DMS153 treated with DMSO at 0.1 percent for 48 hours (cell line): ENCODE measurements at regions not wholly inside any gene's neighbourhood (a gene's known extent, or its start where the extent isn't known, plus 50 kb on each side); places are given as distances from the start of the nearest gene placed in this dataset.
"Not testable (repeated sequence)": the region's sequence is repeated elsewhere in the genome, so short reads cannot be mapped to it uniquely, and the experiment has no call there.

Source experiments
- DNase-seq: peaks from one replicate; lab custom pipeline; 2025; ENCODE audit not compliant: unreplicated experiment; lab: John Stamatoyannopoulos, UW

DNA sequence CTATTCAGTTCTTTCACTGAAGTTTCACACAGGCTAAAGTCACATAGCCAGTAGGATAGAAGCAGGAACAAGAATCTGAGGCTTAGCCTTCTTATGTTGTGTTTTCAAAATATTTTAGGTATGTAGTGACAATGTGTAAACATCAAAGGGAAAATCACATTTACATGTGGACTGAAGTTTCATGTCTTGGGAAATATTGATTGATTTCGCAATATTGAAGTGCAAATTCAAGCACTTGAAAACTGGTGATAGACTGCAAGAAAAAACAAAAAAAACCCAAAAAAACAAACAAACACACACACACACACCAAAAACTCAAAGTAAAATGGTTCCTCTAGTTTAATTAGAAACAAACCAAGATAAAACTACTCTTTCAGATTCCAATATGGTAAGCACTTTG is 773.3 kb downstream of the PDCD6IP start:
- no peak for DNase-seq

DNA sequence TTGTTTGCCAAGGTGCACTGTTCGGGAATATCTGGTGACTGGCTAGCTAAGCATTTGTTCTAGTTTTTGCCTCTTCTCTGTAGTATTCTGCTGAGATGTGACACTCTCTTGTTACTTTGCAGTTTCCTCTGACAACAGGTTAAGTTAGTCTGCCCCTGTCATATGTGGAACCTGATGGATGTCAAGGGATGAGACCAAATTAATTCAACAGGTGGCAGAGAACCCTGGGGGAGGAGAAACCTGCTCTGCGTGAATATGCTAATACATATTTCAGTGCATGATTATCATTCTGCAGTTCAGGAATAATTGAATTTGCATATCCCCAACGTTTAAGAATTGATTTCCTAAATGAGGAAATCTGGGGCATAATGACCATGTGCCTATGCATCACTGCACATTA is 777.3 kb downstream of the PDCD6IP start:
- no peak for DNase-seq

DNA sequence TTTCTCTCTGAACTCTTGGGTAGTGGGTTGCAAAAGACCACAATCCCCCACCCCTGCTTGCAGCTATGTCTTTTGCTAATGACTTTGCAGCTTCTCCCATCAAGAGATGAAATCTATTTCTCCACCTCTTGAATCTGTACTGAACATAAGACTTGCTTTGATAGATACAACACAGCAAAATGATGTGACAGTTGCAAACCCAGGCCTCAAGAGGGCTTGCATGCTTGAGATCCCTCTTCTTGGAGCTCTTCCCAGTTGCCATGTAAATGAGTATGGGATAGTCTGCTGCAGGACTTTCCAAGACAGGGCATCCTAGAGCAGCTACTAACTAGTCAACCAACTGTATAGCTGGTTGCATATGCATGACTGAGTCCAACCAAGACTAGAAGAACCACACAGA is 783.6 kb downstream of the PDCD6IP start:
- DNase-seq: no peak

DNA sequence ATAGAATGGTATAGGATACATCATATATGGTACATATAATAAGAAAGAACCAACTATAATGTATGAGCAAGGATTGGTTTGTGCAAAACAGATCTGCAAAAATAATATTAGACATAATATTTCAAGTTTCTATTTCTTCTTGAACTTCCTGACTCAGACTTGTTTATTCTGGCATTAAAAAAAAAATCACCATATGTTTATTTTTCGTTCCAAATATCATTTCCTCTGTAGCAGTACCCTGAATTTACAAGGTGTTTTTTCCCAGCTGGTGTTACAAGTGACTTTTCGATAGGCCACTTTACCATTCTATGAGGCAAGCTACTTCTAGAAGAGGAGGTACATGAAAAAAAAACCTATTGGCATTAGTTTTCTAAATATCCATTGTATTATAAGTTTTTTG is 785.0 kb downstream of the PDCD6IP start:
- no peak for DNase-seq

DNA sequence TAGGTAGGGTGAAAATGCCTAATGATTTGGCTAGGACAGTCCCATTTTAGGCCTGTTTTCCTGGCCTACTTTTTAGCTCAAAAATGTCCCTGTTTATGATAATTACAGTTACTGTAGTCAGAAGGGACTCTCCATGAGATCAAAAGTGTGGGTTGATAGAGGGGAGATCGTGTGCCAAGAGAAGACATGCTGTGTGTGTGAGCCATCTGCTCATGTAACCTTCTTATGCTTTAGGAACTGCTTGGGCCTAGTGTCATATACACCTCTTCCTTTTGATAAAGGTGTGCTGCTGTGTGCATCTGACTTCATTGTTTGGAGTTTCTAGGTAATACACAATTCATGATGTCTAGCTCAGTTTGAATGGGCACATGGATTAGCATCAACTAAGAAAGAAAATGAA is 786.5 kb downstream of the PDCD6IP start:
- DNase-seq: no peak

DNA sequence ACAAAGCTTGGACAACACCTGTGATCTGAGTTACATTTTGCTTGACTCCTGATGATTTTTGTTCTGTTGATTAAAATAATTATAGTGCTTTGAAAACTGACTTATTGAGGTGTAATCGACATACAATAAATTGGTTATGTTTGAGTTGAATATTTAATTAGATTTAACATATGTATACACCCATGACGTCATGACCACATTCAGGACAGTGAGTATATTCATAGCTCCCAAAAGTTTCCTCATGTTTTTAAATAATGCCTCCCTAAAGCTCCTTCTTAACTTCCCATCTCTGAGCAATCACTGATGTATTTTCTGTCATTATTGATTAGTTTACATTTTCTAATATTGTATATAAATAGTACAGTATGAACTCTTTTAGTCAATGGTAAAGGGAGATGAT is 801.2 kb downstream of the PDCD6IP start:
- DNase-seq: no peak

DNA sequence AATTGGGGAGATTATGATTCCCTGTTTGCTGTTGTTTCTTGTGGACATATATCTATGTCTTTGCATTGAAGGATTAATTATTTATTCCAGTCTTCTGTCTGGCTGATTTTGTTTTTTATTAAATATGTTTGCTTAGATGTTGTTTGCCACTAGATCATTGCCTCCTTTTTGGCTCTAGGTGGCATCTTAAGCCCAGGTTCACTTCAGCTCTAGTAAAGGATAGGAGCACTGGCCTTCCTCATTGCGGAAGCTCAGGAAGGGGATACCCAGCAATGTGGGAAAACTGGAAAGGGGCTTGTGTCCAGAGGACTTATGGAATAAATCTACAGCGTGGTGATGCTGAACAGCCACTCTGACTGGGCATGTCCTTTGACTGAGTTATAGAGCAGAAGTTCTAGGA is 821.6 kb downstream of the PDCD6IP start:
- DNase-seq: no peak

DNA sequence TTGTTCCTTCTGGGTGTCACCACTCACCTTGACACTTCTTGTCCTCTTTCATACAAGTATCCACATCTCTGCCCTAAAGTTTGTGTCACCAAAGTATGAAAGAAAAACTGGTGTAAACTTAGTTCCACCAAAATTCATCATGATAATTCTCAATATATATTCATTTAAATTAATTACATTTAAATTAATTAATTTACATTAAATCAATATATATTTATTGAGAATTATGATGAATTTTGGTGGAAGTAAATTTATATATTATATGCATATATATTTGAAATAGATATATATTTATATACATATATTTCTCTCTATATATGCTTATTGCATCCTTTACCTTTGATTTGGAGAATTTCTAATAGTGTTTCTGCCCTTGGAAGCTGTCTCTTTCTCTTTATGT is 828.3 kb downstream of the PDCD6IP start:
- DNase-seq: no peak

DNA sequence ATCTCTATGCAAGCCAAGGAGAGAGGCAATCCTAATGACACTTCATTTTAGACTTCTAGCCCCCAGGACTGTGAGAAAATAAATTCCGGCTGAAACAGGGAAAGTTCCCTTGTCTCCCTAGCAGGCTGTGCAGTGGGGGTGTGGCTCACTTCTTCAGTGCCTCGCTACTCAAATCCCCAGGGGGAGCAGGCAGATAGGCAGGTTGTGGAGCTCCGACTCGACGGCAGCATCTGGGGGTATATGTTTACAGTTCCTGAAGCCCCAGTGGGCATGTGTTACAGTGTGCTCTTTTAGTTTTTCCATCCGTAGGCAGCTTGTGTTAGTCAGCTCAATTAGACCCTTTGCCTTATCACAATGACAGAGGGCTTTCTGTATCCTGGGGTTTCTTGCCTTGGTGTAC is 836.5 kb downstream of the PDCD6IP start:
- DNase-seq: no peak

DNA sequence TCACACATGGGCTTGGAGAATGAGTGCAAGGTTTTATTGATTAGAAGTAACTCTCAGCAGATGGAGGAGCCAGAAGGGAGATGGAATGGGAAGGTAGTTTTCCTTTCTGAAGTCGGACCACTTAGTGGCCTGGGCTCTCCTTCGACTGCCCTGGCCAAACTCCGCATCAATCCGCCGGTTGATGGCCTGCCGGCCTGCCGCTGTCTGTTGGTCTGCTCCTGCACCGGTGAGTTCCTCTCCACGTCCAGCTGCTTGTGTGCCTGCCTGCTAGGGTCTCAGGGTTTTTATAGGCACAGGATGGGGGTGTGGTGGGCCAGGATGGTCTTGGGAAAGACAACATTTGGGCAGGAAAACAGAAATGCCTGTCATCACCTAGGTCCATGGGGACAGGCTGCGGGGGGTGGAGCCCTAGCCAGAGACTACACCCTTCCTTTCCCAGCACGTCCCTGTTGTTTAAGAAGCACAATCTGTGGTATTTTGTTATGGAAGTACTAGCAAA is 837.0 kb downstream of the PDCD6IP start:
- DNase-seq: no peak

DNA sequence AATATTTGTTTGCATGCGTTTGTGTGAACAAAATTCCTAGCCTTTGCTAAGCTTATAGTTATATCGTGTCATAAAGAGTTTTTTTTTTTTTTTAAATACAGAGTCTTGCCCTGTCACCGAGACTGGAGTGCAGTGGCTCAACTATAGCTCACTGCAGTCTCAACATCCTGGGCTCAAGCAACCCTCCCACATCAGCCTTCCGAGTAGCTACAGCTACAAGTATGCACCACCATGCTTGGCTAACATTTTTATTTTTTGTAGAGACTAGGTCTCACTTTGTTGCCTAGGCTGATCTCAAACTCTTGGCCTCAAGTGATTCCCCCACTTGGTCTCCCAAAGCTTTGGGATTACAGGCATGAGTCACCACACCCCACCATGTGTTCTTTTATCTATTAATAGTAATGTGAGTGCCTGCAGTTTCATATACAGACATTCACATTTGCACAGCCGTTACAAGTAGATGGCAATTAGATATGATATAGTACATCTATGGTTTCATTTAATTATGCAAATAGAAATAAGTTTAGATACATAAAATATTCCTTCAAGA is 848.6 kb downstream of the PDCD6IP start:
- DNase-seq: no peak

DNA sequence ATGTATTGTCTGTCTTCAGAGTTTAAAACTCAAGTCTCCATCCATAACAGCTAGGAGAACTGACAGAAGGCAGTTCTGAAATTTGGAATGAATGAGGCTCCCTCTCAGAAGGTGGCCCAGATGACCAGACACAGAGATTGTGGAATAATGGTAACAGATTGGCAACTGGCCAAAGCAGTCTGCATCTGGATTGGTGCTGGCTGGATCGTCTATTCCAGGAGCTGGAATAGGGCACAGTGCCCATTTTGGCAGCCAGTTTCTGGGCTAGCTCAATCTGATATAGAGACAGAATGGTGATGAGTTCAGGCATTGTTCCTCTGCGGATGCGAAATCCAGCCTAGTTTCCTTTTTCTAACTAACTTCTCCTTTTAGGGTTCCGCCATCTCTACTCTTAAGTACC is 851.7 kb downstream of the PDCD6IP start:
- no peak for DNase-seq

DNA sequence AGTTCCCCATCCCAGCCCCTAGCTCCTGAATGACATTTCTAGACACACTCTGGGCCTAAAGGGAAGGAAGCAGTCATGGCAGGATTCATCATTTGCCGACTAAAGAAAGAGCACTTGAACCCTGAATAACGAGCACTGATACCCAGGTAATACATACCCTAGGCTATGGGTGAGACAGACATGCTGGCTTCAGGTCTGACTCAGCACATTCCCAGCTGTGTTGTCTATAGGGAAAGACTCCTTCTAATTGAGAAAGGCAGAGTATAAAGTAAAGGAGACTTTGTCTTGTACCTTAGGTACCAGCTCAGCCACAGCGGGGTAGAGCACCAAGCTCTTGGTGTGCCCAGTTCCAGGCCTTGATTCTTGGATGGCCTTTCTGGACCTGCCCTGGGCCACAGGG is 870.5 kb downstream of the PDCD6IP start:
- DNase-seq: no peak

DNA sequence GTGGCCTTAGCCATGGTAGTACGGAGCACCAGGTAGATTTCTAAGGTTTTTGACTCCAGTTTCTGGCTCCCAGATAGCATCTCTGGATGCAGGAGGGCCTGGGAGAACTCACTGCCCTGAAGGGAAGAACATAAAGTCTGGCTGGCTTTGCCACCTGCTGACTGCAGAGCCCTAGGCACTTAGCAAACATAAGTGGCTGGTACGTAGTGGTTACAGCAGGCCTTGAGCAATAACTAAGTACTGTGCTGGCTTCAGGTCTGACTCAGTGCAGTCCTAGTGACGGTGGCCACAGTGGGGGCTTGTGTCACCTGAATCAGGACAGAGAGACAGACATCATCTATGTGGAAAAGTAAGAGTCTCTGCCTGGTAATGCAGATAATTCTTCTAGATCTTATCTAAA is 871.1 kb downstream of the PDCD6IP start:
- no peak for DNase-seq

DNA sequence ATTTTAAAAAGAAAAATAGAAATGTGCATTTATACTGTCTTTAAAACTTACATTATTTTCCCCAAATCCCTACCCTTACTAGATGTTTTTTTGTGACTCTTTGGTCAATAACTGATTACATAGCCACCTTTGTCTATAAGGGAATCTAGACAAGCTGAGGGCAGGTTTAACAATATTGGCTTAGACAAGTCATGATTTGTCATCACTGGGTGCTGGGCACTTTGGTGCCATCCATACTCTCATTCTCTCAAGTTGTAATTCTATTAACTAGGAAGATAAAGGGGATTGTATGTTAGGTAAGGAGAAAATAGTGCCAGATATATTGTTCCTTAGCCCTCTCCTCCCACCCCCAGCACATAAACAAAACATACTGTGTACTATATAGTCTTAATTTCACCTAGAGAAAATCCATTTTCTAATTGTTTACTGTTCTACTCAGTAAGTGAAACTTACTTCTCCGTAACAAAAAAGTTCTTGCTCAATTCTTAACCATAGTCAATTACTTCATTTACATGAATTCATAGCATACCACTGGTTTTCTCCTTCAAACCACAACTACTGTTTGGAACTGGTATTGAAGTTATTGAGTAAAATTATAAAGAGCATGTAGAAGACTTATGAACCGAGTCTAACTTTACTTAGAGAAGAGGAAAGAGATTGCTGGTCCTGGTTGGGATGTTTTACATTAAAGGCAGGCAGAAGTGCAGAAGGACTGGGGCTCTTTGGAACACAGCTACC is 877.1 kb downstream of the PDCD6IP start:
- DNase-seq: no peak

DNA sequence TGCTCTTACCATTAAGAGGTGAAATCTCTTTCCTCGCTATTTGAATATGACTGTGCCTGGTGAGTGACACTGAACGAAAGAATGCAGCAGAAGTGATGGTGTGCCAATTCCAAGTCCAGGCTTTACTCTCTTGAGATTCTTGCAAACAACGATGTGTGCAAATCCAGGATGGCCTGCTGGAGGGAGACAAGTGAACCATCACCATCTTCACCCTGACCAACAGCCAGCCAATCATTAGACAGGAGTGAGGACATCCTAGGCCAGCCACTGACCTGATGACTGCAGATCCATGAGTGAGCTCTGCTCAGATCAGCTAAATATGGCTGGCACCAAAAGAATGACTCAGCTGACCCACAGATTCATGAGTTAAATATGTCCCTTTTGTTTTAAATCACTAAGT is 878.0 kb downstream of the PDCD6IP start:
- DNase-seq: no peak

DNA sequence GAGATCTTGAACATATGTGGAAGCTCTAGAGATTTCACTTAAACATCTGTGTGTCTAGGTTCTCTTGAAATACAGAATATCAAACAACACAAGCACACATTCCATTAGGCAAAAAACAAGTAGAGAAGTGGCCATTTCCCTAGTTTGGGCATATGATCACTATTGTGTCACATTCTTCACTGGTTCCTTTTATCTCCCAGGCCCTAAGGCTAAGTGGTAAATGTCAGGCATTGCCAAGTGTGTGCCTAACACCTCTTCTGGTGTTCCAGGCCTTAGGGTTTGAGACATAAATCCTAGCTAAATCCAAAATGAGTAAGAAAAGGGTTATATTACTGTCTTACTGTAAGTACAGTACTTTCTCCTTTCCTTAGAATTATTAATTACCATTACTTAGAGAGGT is 880.1 kb downstream of the PDCD6IP start:
- no peak for DNase-seq

DNA sequence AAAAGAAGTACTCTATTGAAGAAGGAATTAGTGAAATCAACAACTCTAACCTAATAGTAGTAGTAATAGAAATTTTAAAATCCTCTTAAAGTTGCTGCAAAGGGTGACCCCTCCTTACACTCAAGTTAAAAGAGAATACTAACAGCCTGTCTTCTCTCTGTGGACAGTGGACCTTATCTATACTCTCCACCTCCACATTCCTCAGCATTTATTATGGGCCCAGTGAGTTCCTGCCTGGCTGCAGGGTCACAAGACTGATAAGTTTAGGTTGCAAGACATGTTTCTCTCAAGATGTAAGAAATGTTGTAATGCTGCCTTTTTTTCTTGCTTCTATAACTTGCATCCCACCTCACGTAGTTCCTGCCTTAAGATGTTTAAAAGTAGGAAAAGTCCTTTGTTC is 880.6 kb downstream of the PDCD6IP start:
- DNase-seq: not testable (repeated sequence)

DNA sequence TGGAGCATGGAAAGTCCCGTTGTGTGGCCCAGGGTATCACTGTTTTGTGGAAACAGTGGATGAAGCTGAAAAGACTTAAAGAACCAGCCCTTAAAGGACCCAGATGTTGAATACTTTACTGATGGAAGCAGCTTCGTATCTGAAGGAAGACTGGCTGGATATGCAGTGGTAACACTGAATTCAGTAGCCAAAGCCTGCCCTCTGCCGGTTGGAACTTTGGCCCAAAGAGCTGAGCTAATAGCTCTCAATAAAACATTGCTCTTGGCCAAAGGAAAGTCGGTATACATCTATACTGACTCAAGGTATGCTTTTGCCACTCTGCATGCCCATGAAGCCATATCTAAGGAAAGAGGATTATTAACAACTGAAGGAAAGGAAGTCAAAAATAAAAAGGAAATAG is 885.4 kb downstream of the PDCD6IP start:
- no peak for DNase-seq

DNA sequence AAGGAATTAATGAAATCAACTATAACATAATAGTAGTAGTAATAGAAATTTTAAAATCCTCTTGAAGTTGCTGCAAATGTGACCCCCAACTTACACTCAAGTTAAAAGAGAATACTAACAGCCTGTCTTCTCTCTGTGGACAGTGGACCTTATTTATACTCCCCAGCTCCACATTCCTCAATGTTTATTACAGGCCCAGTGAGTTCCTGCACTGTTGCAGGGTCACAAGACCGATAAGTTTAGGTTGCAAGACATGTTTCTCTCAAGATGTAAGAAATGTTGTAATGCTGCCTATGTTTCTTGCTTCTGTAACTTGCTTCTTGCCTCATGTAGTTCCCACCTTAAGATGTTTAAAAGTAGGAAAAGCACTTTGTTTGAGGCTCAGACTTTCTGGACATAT is 888.1 kb downstream of the PDCD6IP start:
- DNase-seq: no peak

DNA sequence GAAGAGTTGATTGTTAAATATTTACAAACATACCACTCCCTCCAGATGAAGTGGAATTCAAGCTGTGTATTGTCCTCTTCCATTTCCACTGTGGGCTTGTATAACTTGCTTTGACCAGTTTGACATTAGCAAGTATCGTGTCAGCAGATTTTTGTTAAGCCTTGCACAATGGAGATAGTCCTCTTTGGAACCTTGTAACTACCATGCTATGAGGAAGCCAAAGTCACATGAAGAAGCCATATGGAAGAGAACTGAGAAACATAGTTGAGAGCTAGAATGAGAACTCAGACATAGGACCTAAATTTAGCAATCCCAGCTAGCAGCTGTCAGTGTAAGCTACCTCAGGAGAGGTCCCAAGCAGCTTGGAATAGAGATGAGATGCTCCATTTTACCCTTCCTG is 889.2 kb downstream of the PDCD6IP start:
- no peak for DNase-seq

DNA sequence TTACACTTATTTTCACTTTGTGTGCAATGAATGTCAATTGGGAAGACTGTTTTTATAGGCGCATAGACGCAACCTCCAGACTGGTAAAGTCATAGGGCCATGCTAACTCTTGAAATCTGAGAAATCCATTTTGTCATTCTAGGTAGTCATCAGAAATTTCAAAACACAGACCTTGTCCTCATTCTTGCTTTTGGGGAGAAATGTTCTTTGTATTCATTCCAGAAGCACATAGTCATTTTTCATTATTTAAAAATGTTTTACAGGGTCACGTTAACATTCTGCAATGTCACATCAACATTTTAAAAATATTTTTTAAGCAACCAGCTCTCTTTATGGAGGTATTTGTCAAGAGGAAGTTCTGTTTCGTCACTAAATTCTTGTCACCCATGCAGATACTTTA is 898.4 kb downstream of the PDCD6IP start:
- no peak for DNase-seq

DNA sequence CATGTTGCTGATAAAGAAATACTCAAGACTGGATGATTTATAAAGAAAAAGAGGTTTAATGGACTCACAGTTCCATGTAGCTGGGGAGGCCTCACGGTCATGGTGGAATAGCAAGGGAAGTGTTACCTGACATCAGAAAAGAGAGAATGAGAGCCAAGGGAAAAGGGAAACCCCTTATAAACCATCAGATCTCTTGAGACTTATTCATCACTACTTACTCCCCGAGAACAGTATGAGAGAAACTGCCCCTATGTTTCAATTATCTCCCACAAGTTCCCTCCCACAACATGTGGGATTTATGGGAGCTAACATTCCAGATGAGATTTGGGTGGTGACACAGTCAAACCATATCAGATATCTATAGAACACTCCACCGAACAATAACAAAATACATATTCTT is 904.6 kb downstream of the PDCD6IP start:
- no peak for DNase-seq
